Neural cell (in vitro differentiated cells): ENCODE measurements at regions not wholly inside any gene's neighbourhood (a gene's known extent, or its start where the extent isn't known, plus 50 kb on each side); places are given as distances from the start of the nearest gene placed in this dataset.

Source experiments
- H2AFZ ChIP-seq: fragments of 200-600, 300-800 bp; sonication (generic), shearing (Covaris generic); 2 replicates; pipeline ENCODE4 v1.6.0; 2014; ENCODE audit warnings: low read depth, mild to moderate bottlenecking, antibody characterized with exemption, low read length, moderate library complexity
- H3F3A ChIP-seq: fragments of 200-600 bp; shearing (Covaris generic); 2 replicates; pipeline ENCODE4 v1.6.1; 2016; ENCODE audit warnings: mild to moderate bottlenecking, moderate library complexity, mixed read lengths, antibody characterized with exemption, low read length; ENCODE audit not compliant: insufficient read depth, poor library complexity, severe bottlenecking
- H3K27ac ChIP-seq: fragments of 200-600, 300-800 bp; sonication (generic), shearing (Covaris generic); 2 replicates; pipeline ENCODE4 v1.5.1; 2014; ENCODE audit warnings: mild to moderate bottlenecking, low read length, moderate library complexity
- H3K27me3 ChIP-seq: fragments of 300-800, 200-600 bp; sonication (generic), shearing (Covaris generic); 2 replicates; pipeline ENCODE4 v1.6.0; 2014; ENCODE audit warnings: mild to moderate bottlenecking, low read depth, low read length, moderate library complexity; ENCODE audit not compliant: insufficient read depth
- H3K36me3 ChIP-seq: fragments of 300-800, 200-600 bp; sonication (generic), shearing (Covaris generic); 2 replicates; pipeline ENCODE4 v1.5.1; 2014; ENCODE audit warnings: mild to moderate bottlenecking, antibody characterized with exemption, low read length, moderate library complexity; ENCODE audit not compliant: insufficient read depth
- H3K4me2 ChIP-seq: fragments of 300-800, 200-600 bp; sonication (generic), shearing (Covaris generic); 2 replicates; pipeline ENCODE4 v1.6.0; 2014; ENCODE audit warnings: mild to moderate bottlenecking, low read length
- H3K4me3 ChIP-seq: fragments of 300-800, 200-600 bp; sonication (generic), shearing (Covaris generic); 2 replicates; pipeline ENCODE4 v1.5.1; 2014; ENCODE audit warnings: mild to moderate bottlenecking, low read length, moderate library complexity
- H3K79me2 ChIP-seq: fragments of 200-600 bp; shearing (Covaris generic); replicated peaks from 2 replicates; pipeline ENCODE4 v1.6.0; 2014; ENCODE audit warnings: mild to moderate bottlenecking, low read length, moderate library complexity; ENCODE audit not compliant: insufficient read depth
- H3K9ac ChIP-seq: fragments of 300-800, 200-600 bp; sonication (generic), shearing (Covaris generic); 2 replicates; pipeline ENCODE4 v1.6.1; 2016; ENCODE audit warnings: mild to moderate bottlenecking, low read length, mixed read lengths
- H3K9me2 ChIP-seq: fragments of 200-600 bp; shearing (Covaris generic); 2 replicates; pipeline ENCODE4 v1.6.1; 2016; ENCODE audit warnings: mild to moderate bottlenecking, low read length, mixed read lengths; ENCODE audit not compliant: insufficient read depth
- H3K9me3 ChIP-seq: fragments of 200-600, 300-800 bp; sonication (generic), shearing (Covaris generic); 2 replicates; pipeline ENCODE4 v1.6.1; 2016; ENCODE audit warnings: mild to moderate bottlenecking, mixed run types, low read length, moderate library complexity, mixed read lengths
- H4K20me1 ChIP-seq: fragments of 200-600 bp; shearing (Covaris generic); 2 replicates; pipeline ENCODE4 v1.6.1; 2016; ENCODE audit warnings: mild to moderate bottlenecking, mixed run types; ENCODE audit not compliant: insufficient read depth
- EP300 ChIP-seq: fragments of 450-650 bp; conservative IDR thresholded peaks from 2 replicates; pipeline ENCODE4 v1.6.1; 2014; ENCODE audit warnings: antibody characterized with exemption, mild to moderate bottlenecking, moderate library complexity; ENCODE audit not compliant: poor library complexity, severe bottlenecking
- EZH2 ChIP-seq: fragments of 200-600, 300-800 bp; shearing (Covaris generic), sonication (generic); IDR thresholded peaks from 2 replicates; pipeline ENCODE4 v1.6.1; 2014; ENCODE audit warnings: antibody characterized with exemption, low read length, borderline replicate concordance, mild to moderate bottlenecking; ENCODE audit not compliant: insufficient read depth, poor library complexity, severe bottlenecking
- MXI1 ChIP-seq: fragments of 450-650 bp; conservative IDR thresholded peaks from 2 replicates; pipeline ENCODE4 v1.6.1; 2014; ENCODE audit warnings: antibody characterized with exemption, mild to moderate bottlenecking; ENCODE audit not compliant: poor library complexity, severe bottlenecking
- RAD21 ChIP-seq: fragments of 450-650 bp; conservative IDR thresholded peaks from 2 replicates; pipeline ENCODE4 v1.6.1; 2014; ENCODE audit warnings: antibody characterized with exemption, mild to moderate bottlenecking, moderate library complexity
- SMC3 ChIP-seq: fragments of 450-650 bp; conservative IDR thresholded peaks from 2 replicates; pipeline ENCODE4 v1.6.1; 2014; ENCODE audit warnings: antibody characterized with exemption, mild to moderate bottlenecking, moderate library complexity; ENCODE audit not compliant: poor library complexity
- TAF1 ChIP-seq: IDR thresholded peaks from 2 replicates; pipeline ENCODE4 v1.6.1; 2012; ENCODE audit warnings: low read depth
- TF ChIP-seq, protein P1 (sequence below): fragments of 450-650 bp; IDR thresholded peaks from 2 replicates; pipeline ENCODE4 v1.5.1; 2014; ENCODE audit warnings: antibody characterized with exemption, mild to moderate bottlenecking, moderate library complexity; ENCODE audit not compliant: poor library complexity, severe bottlenecking
- TF ChIP-seq, protein P2 (sequence below): IDR thresholded peaks from 2 replicates; pipeline ENCODE4 v1.6.1; 2012; ENCODE audit warnings: borderline replicate concordance

DNA sequence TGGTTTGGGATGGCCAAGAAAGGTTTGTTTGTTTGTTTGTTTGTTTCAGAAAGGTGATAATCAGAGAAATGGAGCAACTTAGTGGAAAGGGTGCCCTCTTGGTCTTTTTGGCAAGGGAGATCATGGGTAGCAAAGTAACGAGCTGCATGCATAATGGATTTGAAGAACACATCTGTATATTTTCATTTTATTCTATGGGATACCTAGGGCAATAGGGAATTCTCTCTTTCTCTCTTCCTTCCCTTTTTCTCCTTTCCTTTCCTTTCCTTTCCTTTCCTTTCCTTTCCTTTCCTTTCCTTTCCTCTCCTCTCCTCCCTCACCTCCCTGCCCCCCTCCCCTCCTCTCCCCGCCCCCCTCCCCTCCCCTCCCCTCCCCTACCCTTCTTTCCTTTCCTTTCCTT lies 492.1 kb downstream of the NEBL start:
- Histone ChIP-seq H3K36me3 (no peaks in the 10 kb centered on the region), H3K4me2 (no peak overlapping the region), H3K9me3 (no peaks in the 10 kb centered on the region), H3K79me2 (no peaks in the 10 kb centered on the region), H3K9ac (no peak overlapping the region), H4K20me1 (no peaks in the 10 kb centered on the region), H3K4me3 (no peak overlapping the region), H3K27ac (no peak overlapping the region), H2AFZ (no peak overlapping the region), H3K27me3 (no peaks in the 10 kb centered on the region), H3K9me2 (no peaks in the 10 kb centered on the region), H3F3A (no peaks in the 10 kb centered on the region)
- TF ChIP-seq, protein P1, sequence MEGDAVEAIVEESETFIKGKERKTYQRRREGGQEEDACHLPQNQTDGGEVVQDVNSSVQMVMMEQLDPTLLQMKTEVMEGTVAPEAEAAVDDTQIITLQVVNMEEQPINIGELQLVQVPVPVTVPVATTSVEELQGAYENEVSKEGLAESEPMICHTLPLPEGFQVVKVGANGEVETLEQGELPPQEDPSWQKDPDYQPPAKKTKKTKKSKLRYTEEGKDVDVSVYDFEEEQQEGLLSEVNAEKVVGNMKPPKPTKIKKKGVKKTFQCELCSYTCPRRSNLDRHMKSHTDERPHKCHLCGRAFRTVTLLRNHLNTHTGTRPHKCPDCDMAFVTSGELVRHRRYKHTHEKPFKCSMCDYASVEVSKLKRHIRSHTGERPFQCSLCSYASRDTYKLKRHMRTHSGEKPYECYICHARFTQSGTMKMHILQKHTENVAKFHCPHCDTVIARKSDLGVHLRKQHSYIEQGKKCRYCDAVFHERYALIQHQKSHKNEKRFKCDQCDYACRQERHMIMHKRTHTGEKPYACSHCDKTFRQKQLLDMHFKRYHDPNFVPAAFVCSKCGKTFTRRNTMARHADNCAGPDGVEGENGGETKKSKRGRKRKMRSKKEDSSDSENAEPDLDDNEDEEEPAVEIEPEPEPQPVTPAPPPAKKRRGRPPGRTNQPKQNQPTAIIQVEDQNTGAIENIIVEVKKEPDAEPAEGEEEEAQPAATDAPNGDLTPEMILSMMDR, result no peak
- TF ChIP-seq RAD21 (no peak), SMC3 (no peak), EZH2 (no peak), MXI1 (no peak), EP300 (no peak), TAF1 (no peak)
- TF ChIP-seq, protein P2, sequence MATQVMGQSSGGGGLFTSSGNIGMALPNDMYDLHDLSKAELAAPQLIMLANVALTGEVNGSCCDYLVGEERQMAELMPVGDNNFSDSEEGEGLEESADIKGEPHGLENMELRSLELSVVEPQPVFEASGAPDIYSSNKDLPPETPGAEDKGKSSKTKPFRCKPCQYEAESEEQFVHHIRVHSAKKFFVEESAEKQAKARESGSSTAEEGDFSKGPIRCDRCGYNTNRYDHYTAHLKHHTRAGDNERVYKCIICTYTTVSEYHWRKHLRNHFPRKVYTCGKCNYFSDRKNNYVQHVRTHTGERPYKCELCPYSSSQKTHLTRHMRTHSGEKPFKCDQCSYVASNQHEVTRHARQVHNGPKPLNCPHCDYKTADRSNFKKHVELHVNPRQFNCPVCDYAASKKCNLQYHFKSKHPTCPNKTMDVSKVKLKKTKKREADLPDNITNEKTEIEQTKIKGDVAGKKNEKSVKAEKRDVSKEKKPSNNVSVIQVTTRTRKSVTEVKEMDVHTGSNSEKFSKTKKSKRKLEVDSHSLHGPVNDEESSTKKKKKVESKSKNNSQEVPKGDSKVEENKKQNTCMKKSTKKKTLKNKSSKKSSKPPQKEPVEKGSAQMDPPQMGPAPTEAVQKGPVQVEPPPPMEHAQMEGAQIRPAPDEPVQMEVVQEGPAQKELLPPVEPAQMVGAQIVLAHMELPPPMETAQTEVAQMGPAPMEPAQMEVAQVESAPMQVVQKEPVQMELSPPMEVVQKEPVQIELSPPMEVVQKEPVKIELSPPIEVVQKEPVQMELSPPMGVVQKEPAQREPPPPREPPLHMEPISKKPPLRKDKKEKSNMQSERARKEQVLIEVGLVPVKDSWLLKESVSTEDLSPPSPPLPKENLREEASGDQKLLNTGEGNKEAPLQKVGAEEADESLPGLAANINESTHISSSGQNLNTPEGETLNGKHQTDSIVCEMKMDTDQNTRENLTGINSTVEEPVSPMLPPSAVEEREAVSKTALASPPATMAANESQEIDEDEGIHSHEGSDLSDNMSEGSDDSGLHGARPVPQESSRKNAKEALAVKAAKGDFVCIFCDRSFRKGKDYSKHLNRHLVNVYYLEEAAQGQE, result no peak

DNA sequence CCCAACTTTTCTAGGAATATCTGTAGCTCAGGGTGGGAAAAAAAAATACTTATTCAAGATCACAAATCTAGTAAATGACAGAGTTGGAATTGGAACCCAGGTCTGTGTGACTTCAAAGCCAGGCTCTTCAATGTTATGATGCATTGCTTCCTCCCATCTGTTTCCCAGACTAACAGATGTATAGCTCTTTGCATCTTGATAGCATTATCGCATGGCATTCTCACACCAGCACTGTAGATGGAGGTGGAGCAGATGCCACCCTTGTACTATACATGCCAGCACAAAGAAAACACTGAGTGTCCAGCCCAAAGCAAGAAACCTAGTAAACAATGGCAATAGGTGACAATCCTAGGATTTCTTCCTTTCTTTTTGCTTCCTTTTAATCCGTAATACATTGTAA lies 497.3 kb downstream of the NEBL start:
- no peaks in the 10 kb centered on the region for H3K9me3 ChIP-seq
- no peaks in the 10 kb centered on the region for H3K36me3 ChIP-seq
- no peak overlapping the region for H3K9ac ChIP-seq
- no peak overlapping the region for H2AFZ ChIP-seq
- H3K79me2 ChIP-seq, result no peaks in the 10 kb centered on the region
- no peak overlapping the region for H3K4me3 ChIP-seq
- TF ChIP-seq EZH2, result no peak
- TF ChIP-seq, protein P1, result no peak
- TF ChIP-seq, protein P2, result no peak
- no peaks in the 10 kb centered on the region for H4K20me1 ChIP-seq
- H3K4me2 ChIP-seq, result no peak overlapping the region
- no peaks in the 10 kb centered on the region for H3F3A ChIP-seq
- H3K27me3 ChIP-seq, result no peaks in the 10 kb centered on the region
- no peak overlapping the region for H3K27ac ChIP-seq
- H3K9me2 ChIP-seq, result no peaks in the 10 kb centered on the region
